Activated naive CD4-positive, alpha-beta T cell treated with anti-CD3 and anti-CD28 coated beads, Interleukin-2, amount 10 ng/mL, durations not matched to agents 7 days and 5 days (primary cell): ENCODE measurements at regions not wholly inside any gene's neighbourhood (a gene's known extent, or its start where the extent isn't known, plus 50 kb on each side); places are given as distances from the start of the nearest gene placed in this dataset.

Experiments
- CTCF ChIA-PET: fragments of 350-600 bp; sonication (Branson Sonifier 250); formaldehyde crosslinking; loops from one replicate; lab custom pipeline; 2021; ENCODE audit warnings: antibody characterized with exemption; lab: Charles Lee
- DNase-seq: peaks from one replicate; pipeline ENCODE4 v3.0.0-alpha.2; 2020
- H3K27ac Mint-ChIP-seq: one replicate; pipeline ENCODE4 v1.8.0; 2021; ENCODE audit warnings: mild to moderate bottlenecking, moderate library complexity, mixed read lengths
- H3K27me3 Mint-ChIP-seq: one replicate; pipeline ENCODE4 v1.8.0; 2021; ENCODE audit warnings: mild to moderate bottlenecking, mixed read lengths
- H3K36me3 Mint-ChIP-seq: one replicate; pipeline ENCODE4 v1.8.0; 2021; ENCODE audit warnings: mixed read lengths
- H3K4me1 Mint-ChIP-seq: one replicate; pipeline ENCODE4 v1.8.0; 2021; ENCODE audit warnings: mixed read lengths
- H3K4me3 Mint-ChIP-seq: one replicate; pipeline ENCODE4 v1.8.0; 2021; ENCODE audit warnings: mild to moderate bottlenecking, moderate library complexity, mixed read lengths
- H3K9me3 Mint-ChIP-seq: one replicate; pipeline ENCODE4 v1.8.0; 2021; ENCODE audit warnings: mixed read lengths

GRCh38 chr2:49832555-49832954 lies 678.2 kb upstream of the FSHR start:
- Mint-ChIP-seq H3K4me1 (no peaks in the 10 kb centered on the region), H3K27me3 (no peaks in the 10 kb centered on the region), H3K9me3 (peaks cover 3% of the 10 kb centered on the region), H3K27ac (no peak overlapping the region), H3K4me3 (no peak overlapping the region), H3K36me3 (no peaks in the 10 kb centered on the region)
- DNase-seq, result no peak
- CTCF ChIA-PET, result no interaction called here

GRCh38 chr2:49831698-49832367 lies 677.5 kb upstream of the FSHR start:
- Mint-ChIP-seq H3K4me1 (no peaks in the 10 kb centered on the region), H3K9me3 (peaks cover 3% of the 10 kb centered on the region), H3K27me3 (no peaks in the 10 kb centered on the region), H3K4me3 (no peak overlapping the region), H3K36me3 (no peaks in the 10 kb centered on the region), H3K27ac (no peak overlapping the region)
- no peak for DNase-seq
- CTCF ChIA-PET, result no interaction called here

- Mint-ChIP-seq H3K27ac (no peak overlapping the region), H3K4me1 (no peaks in the 10 kb centered on the region), H3K9me3 (peaks cover 3% of the 10 kb centered on the region), H3K4me3 (no peak overlapping the region), H3K36me3 (no peaks in the 10 kb centered on the region), H3K27me3 (no peaks in the 10 kb centered on the region)
- no peak for DNase-seq
- CTCF ChIA-PET, result no interaction called here
These were observed 676.5 kb upstream of the FSHR start for GRCh38 chr2:49830846-49831245.

- no peaks in the 10 kb centered on the region for H3K36me3 Mint-ChIP-seq
- no peak overlapping the region for H3K4me3 Mint-ChIP-seq
- H3K4me1 Mint-ChIP-seq, result no peaks in the 10 kb centered on the region
- H3K27ac Mint-ChIP-seq, result no peak overlapping the region
- H3K9me3 Mint-ChIP-seq, result peaks cover 15% of the 10 kb centered on the region
- CTCF ChIA-PET, result no interaction called here
- DNase-seq, result no peak
- H3K27me3 Mint-ChIP-seq, result no peaks in the 10 kb centered on the region
These were observed 673.1 kb upstream of the FSHR start for GRCh38 chr2:49827366-49827765.

GRCh38 chr2:49813208-49813607 lies 658.9 kb upstream of the FSHR start:
- no peak overlapping the region for H3K4me3 Mint-ChIP-seq
- CTCF ChIA-PET, result no interaction called here
- H3K9me3 Mint-ChIP-seq, result no peaks in the 10 kb centered on the region
- no peak overlapping the region for H3K27ac Mint-ChIP-seq
- H3K36me3 Mint-ChIP-seq, result no peaks in the 10 kb centered on the region
- H3K27me3 Mint-ChIP-seq, result no peaks in the 10 kb centered on the region
- H3K4me1 Mint-ChIP-seq, result no peaks in the 10 kb centered on the region
- no peak for DNase-seq

- no peaks in the 10 kb centered on the region for H3K27me3 Mint-ChIP-seq
- no peak overlapping the region for H3K4me3 Mint-ChIP-seq
- no peak overlapping the region for H3K27ac Mint-ChIP-seq
- H3K4me1 Mint-ChIP-seq, result no peaks in the 10 kb centered on the region
- CTCF ChIA-PET, result no interaction called here
- H3K9me3 Mint-ChIP-seq, result no peaks in the 10 kb centered on the region
- no peak for DNase-seq
- no peaks in the 10 kb centered on the region for H3K36me3 Mint-ChIP-seq
These were observed 658.4 kb upstream of the FSHR start for GRCh38 chr2:49812730-49813129.

GRCh38 chr2:49811502-49811901 lies 657.2 kb upstream of the FSHR start:
- no peak overlapping the region for H3K27ac Mint-ChIP-seq

GRCh38 chr2:49807689-49808088 lies 653.4 kb upstream of the FSHR start:
- CTCF ChIA-PET, result no interaction called here
- no peak overlapping the region for H3K27ac Mint-ChIP-seq
- H3K4me1 Mint-ChIP-seq, result no peaks in the 10 kb centered on the region
- H3K36me3 Mint-ChIP-seq, result no peaks in the 10 kb centered on the region
- H3K9me3 Mint-ChIP-seq, result peaks cover 4% of the 10 kb centered on the region
- no peaks in the 10 kb centered on the region for H3K27me3 Mint-ChIP-seq
- no peak for DNase-seq
- no peak overlapping the region for H3K4me3 Mint-ChIP-seq

More at GRCh38 chr2:49811502-49811901, 657.2 kb upstream of the FSHR start:
- Mint-ChIP-seq H3K9me3 (no peaks in the 10 kb centered on the region), H3K4me1 (no peaks in the 10 kb centered on the region), H3K4me3 (no peak overlapping the region), H3K27me3 (no peaks in the 10 kb centered on the region), H3K36me3 (no peaks in the 10 kb centered on the region)
- CTCF ChIA-PET, result no interaction called here
- no peak for DNase-seq

GRCh38 chr2:49804111-49804510 lies 649.8 kb upstream of the FSHR start:
- H3K27me3 Mint-ChIP-seq, result no peaks in the 10 kb centered on the region
- no peaks in the 10 kb centered on the region for H3K4me1 Mint-ChIP-seq
- H3K4me3 Mint-ChIP-seq, result no peak overlapping the region
- CTCF ChIA-PET, result no interaction called here
- H3K9me3 Mint-ChIP-seq, result peaks cover 10% of the 10 kb centered on the region
- no peaks in the 10 kb centered on the region for H3K36me3 Mint-ChIP-seq
- H3K27ac Mint-ChIP-seq, result no peak overlapping the region
- no peak for DNase-seq

GRCh38 chr2:49801898-49802450 lies 647.7 kb upstream of the FSHR start:
- no peak for DNase-seq
- peaks cover 10% of the 10 kb centered on the region for H3K9me3 Mint-ChIP-seq
- H3K4me1 Mint-ChIP-seq, result no peaks in the 10 kb centered on the region
- CTCF ChIA-PET, result no interaction called here
- H3K27ac Mint-ChIP-seq, result no peak overlapping the region
- H3K27me3 Mint-ChIP-seq, result no peaks in the 10 kb centered on the region
- no peaks in the 10 kb centered on the region for H3K36me3 Mint-ChIP-seq
- H3K4me3 Mint-ChIP-seq, result no peak overlapping the region

GRCh38 chr2:49798570-49798969 lies 644.3 kb upstream of the FSHR start:
- no peak overlapping the region for H3K27ac Mint-ChIP-seq
- CTCF ChIA-PET, result no interaction called here
- DNase-seq, result no peak

GRCh38 chr2:49796266-49796665 lies 642.0 kb upstream of the FSHR start:
- Mint-ChIP-seq H3K4me1 (no peaks in the 10 kb centered on the region), H3K9me3 (peaks cover 1% of the 10 kb centered on the region), H3K27me3 (no peaks in the 10 kb centered on the region), H3K4me3 (no peak overlapping the region), H3K36me3 (no peaks in the 10 kb centered on the region), H3K27ac (no peak overlapping the region)
- no peak for DNase-seq
- CTCF ChIA-PET, result no interaction called here

More at GRCh38 chr2:49798570-49798969, 644.3 kb upstream of the FSHR start:
- H3K27me3 Mint-ChIP-seq, result no peaks in the 10 kb centered on the region
- no peak overlapping the region for H3K4me3 Mint-ChIP-seq
- H3K36me3 Mint-ChIP-seq, result no peaks in the 10 kb centered on the region
- peaks cover 10% of the 10 kb centered on the region for H3K9me3 Mint-ChIP-seq
- no peaks in the 10 kb centered on the region for H3K4me1 Mint-ChIP-seq

GRCh38 chr2:49794396-49794795 lies 640.1 kb upstream of the FSHR start:
- DNase-seq, result no peak
- no peak overlapping the region for H3K4me3 Mint-ChIP-seq
- CTCF ChIA-PET, result no interaction called here
- no peak overlapping the region for H3K27ac Mint-ChIP-seq
- H3K36me3 Mint-ChIP-seq, result no peaks in the 10 kb centered on the region
- no peaks in the 10 kb centered on the region for H3K9me3 Mint-ChIP-seq
- H3K4me1 Mint-ChIP-seq, result no peaks in the 10 kb centered on the region
- no peaks in the 10 kb centered on the region for H3K27me3 Mint-ChIP-seq

GRCh38 chr2:49788300-49788699 lies 634.0 kb upstream of the FSHR start:
- H3K4me3 Mint-ChIP-seq, result no peak overlapping the region
- H3K4me1 Mint-ChIP-seq, result no peaks in the 10 kb centered on the region
- H3K9me3 Mint-ChIP-seq, result peaks cover 4% of the 10 kb centered on the region
- CTCF ChIA-PET, result no interaction called here
- no peaks in the 10 kb centered on the region for H3K36me3 Mint-ChIP-seq
- no peak for DNase-seq
- H3K27me3 Mint-ChIP-seq, result no peaks in the 10 kb centered on the region
- no peak overlapping the region for H3K27ac Mint-ChIP-seq

- H3K27me3 Mint-ChIP-seq, result no peaks in the 10 kb centered on the region
- no peaks in the 10 kb centered on the region for H3K36me3 Mint-ChIP-seq
- CTCF ChIA-PET, result no interaction called here
- peaks cover 6% of the 10 kb centered on the region for H3K9me3 Mint-ChIP-seq
- no peak overlapping the region for H3K27ac Mint-ChIP-seq
- no peaks in the 10 kb centered on the region for H3K4me1 Mint-ChIP-seq
- no peak for DNase-seq
- H3K4me3 Mint-ChIP-seq, result no peak overlapping the region
These were observed 626.6 kb upstream of the FSHR start for GRCh38 chr2:49780949-49781348.
